22Rv1 (cell line): ENCODE measurements at regions not wholly inside any gene's neighbourhood (a gene's known extent, or its start where the extent isn't known, plus 50 kb on each side); places are given as distances from the start of the nearest gene placed in this dataset.

Experiments used
- CTCF ChIP-seq: fragments of 450-650 bp; IDR thresholded peaks from 2 replicates; pipeline ENCODE4 v1.5.1; 2017; ENCODE audit warnings: mild to moderate bottlenecking
- ZFX ChIP-seq: fragments of 450-650 bp; IDR thresholded peaks from 2 replicates; pipeline ENCODE4 v1.6.1; 2017; ENCODE audit warnings: antibody characterized with exemption, borderline replicate concordance

DNA sequence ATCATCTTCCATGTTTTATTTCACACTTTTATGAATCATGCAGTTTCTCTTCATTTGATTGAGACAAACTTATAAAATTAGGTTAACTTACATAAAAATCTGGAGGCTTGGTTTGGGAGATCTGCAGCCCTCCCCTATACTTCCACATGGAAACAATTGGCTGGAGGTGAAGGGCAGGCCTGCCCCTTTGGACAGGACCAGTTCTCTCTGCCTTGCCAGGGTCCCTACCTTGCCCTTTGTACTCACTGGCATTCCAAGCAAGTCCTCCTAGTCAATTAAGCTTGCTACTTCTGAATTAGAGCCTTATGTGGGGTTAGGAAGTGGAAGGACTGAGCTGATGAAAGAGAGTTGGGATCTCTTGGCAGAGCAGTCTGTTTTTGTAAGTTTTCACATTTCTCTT is 257.3 kb downstream of the GAS1 start:
- no peak for TF ChIP-seq CTCF
- no peak for TF ChIP-seq ZFX
